PC-3 (cell line): ENCODE measurements at regions not wholly inside any gene's neighbourhood (a gene's known extent, or its start where the extent isn't known, plus 50 kb on each side); places are given as distances from the start of the nearest gene placed in this dataset.
"Not testable (repeated sequence)": the region's sequence is repeated elsewhere in the genome, so short reads cannot be mapped to it uniquely, and the experiment has no call there.

ENCODE experiments used
- ATAC-seq: fragments of 200-7000 bp; cut with Tn5 transposase; 2 replicates; pipeline ENCODE4 v1.9.1; 2020; ENCODE audit warnings: mild to moderate bottlenecking, moderate library complexity
- BruUV-seq: library from RNA; stranded (reverse); fragments of 400-500 nt; replicated peaks from 2 replicates; lab custom pipeline; 2021; lab: Mats Ljungman, UMichigan
- CTCF ChIA-PET: fragments of 300-600 bp; sonication (Branson Sonifier 250); formaldehyde crosslinking; loops from one replicate; lab custom pipeline; 2022; ENCODE audit warnings: antibody characterized with exemption; lab: Charles Lee
- POLR2A ChIA-PET: fragments of 300-600 bp; sonication (Branson Sonifier 250); formaldehyde crosslinking; loops from one replicate; lab custom pipeline; 2022; ENCODE audit warnings: antibody characterized with exemption; ENCODE audit not compliant: unreplicated experiment; lab: Charles Lee
- DNase-seq: peaks from one replicate; pipeline ENCODE4 v3.0.0-alpha.2; 2015
- H2AFZ ChIP-seq: fragments of 300-600 bp; sonication (generic); 2 replicates; pipeline ENCODE4 v1.6.0; 2016; ENCODE audit warnings: antibody characterized with exemption, low read length
- H3F3A ChIP-seq: fragments of 300-600 bp; sonication (generic); one replicate; pipeline ENCODE4 v1.6.0; 2017; ENCODE audit warnings: antibody characterized with exemption, low read length, control low read depth, mild to moderate bottlenecking; ENCODE audit not compliant: unreplicated experiment
- H3K27ac ChIP-seq: fragments of 300-600 bp; sonication (generic); 2 replicates; pipeline ENCODE4 v1.5.1; 2016; ENCODE audit warnings: mild to moderate bottlenecking, low read length
- H3K27me3 ChIP-seq: fragments of 300-600 bp; sonication (generic); 2 replicates; pipeline ENCODE4 v1.6.1; 2016; ENCODE audit warnings: low read length, mixed read lengths
- H3K36me3 ChIP-seq: fragments of 300-600 bp; sonication (generic); 2 replicates; pipeline ENCODE4 v1.6.1; 2016; ENCODE audit warnings: low read depth, mixed run types, low read length, mixed read lengths
- H3K4me1 ChIP-seq: fragments of 300-600 bp; sonication (generic); 2 replicates; pipeline ENCODE4 v1.5.1; 2016; ENCODE audit warnings: low read length; ENCODE audit not compliant: insufficient read depth
- H3K4me2 ChIP-seq: fragments of 300-600 bp; sonication (generic); 2 replicates; pipeline ENCODE4 v1.6.0; 2016; ENCODE audit warnings: low read length
- H3K4me3 ChIP-seq: fragments of 300-600 bp; sonication (generic); 2 replicates; pipeline ENCODE4 v1.5.1; 2016; ENCODE audit warnings: mild to moderate bottlenecking, low read length, mixed read lengths
- H3K79me2 ChIP-seq: fragments of 300-600 bp; sonication (generic); 2 replicates; pipeline ENCODE4 v1.6.1; 2017; ENCODE audit warnings: low read length, mixed read lengths
- H3K9ac ChIP-seq: fragments of 300-600 bp; sonication (generic); 2 replicates; pipeline ENCODE4 v1.6.0; 2016; ENCODE audit warnings: mild to moderate bottlenecking, low read length
- H3K9me2 ChIP-seq: fragments of 300-600 bp; sonication (generic); replicated peaks from 2 replicates; pipeline ENCODE4 v1.6.1; 2016; ENCODE audit warnings: mixed run types, low read length, mixed read lengths
- H3K9me3 ChIP-seq: fragments of 300-600 bp; sonication (generic); 2 replicates; pipeline ENCODE4 v1.6.1; 2016; ENCODE audit warnings: low read length, mixed read lengths
- H4K20me1 ChIP-seq: fragments of 300-600 bp; sonication (generic); 2 replicates; pipeline ENCODE4 v1.6.1; 2016; ENCODE audit warnings: low read length, mixed read lengths
- EZH2 ChIP-seq: fragments of 300-600 bp; sonication (generic); IDR thresholded peaks from one replicate; pipeline ENCODE4 v1.6.1; 2017; ENCODE audit warnings: antibody characterized with exemption, mild to moderate bottlenecking, low read length; ENCODE audit not compliant: unreplicated experiment
- EZH2phosphoT487 ChIP-seq: fragments of 300-600 bp; sonication (generic); IDR thresholded peaks from 2 replicates; pipeline ENCODE4 v1.6.1; 2018; ENCODE audit warnings: mild to moderate bottlenecking, antibody characterized with exemption, low read length, borderline replicate concordance
- intact Hi-C: fragments of 100-400 bp; cut with micrococcal nuclease; formaldehyde crosslinking; loops from 2 replicates; pipeline ENCODE4 v1.9.0; 2023
- TF ChIP-seq, protein P1 (sequence below): fragments of 300-600 bp; sonication (generic); conservative IDR thresholded peaks from 2 replicates; pipeline ENCODE4 v1.5.1; 2017; ENCODE audit warnings: antibody characterized with exemption, low read depth, mild to moderate bottlenecking, low read length

GRCh38 chr7:142638581-142638980, 110.7 kb upstream of the PRSS1 start:
- POLR2A ChIA-PET: no interaction called here
- no peak for DNase-seq
- Histone ChIP-seq H3K27ac (no peak overlapping the region), H3K4me3 (no peak overlapping the region), H3K27me3 (peaks cover 61% of the 10 kb centered on the region), H3K9ac (no peak overlapping the region), H3K79me2 (no peaks in the 10 kb centered on the region), H3K36me3 (no peaks in the 10 kb centered on the region), H3K4me1 (no peaks in the 10 kb centered on the region), H2AFZ (no peak overlapping the region), H3K9me2 (no peaks in the 10 kb centered on the region), H4K20me1 (no peaks in the 10 kb centered on the region), H3K9me3 (no peaks in the 10 kb centered on the region), H3K4me2 (no peak overlapping the region), H3F3A (no peaks in the 10 kb centered on the region)
- TF ChIP-seq EZH2 (no peak), EZH2phosphoT487 (no peak)
- TF ChIP-seq, protein P1, sequence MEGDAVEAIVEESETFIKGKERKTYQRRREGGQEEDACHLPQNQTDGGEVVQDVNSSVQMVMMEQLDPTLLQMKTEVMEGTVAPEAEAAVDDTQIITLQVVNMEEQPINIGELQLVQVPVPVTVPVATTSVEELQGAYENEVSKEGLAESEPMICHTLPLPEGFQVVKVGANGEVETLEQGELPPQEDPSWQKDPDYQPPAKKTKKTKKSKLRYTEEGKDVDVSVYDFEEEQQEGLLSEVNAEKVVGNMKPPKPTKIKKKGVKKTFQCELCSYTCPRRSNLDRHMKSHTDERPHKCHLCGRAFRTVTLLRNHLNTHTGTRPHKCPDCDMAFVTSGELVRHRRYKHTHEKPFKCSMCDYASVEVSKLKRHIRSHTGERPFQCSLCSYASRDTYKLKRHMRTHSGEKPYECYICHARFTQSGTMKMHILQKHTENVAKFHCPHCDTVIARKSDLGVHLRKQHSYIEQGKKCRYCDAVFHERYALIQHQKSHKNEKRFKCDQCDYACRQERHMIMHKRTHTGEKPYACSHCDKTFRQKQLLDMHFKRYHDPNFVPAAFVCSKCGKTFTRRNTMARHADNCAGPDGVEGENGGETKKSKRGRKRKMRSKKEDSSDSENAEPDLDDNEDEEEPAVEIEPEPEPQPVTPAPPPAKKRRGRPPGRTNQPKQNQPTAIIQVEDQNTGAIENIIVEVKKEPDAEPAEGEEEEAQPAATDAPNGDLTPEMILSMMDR: no peak
- CTCF ChIA-PET: no interaction called here
- BruUV-seq: no TSS peak
- intact Hi-C loops: loop anchor here (10.0 kb wide), 2 partner anchors 366 to 576 kb away; no protein-coding TSS in a partner anchor
- ATAC-seq: no peak

DNA sequence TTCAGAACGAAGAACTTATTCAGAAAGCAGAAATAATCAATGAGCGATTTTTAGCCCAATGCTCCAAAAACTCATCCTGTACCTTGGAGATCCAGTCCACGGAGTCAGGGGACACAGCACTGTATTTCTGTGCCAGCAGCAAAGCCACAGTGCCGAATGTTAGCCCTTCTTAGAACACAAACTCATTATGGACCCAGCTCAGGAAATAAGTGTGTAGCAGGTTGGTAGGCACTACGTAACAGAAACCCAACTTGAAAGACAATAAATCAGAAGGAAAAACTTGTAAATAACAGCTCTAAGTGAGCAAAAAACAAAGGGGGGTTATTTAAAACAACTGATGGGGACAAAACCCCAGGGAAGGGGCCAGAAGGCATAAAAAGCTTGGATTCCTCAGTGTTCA, 112.0 kb upstream of the PRSS1 start:
- Histone ChIP-seq H3K9me3 (no peaks in the 10 kb centered on the region), H4K20me1 (no peaks in the 10 kb centered on the region), H3K4me3 (no peak overlapping the region), H3K79me2 (no peaks in the 10 kb centered on the region), H3K9ac (no peak overlapping the region), H3F3A (no peaks in the 10 kb centered on the region), H2AFZ (no peak overlapping the region), H3K4me2 (no peak overlapping the region), H3K27me3 (peaks cover 47% of the 10 kb centered on the region), H3K27ac (no peak overlapping the region), H3K4me1 (no peaks in the 10 kb centered on the region), H3K36me3 (no peaks in the 10 kb centered on the region), H3K9me2 (no peaks in the 10 kb centered on the region)
- TF ChIP-seq, protein P1: no peak
- TF ChIP-seq EZH2 (no peak), EZH2phosphoT487 (no peak)
- no TSS peak for BruUV-seq
- ChIA-PET CTCF (interaction anchor here (0.6 to 1.1 kb wide), 3 partner anchors 146 to 697 kb away, joined by 3 to 4 read pairs (median 3); no protein-coding TSS in a partner anchor), POLR2A (no interaction called here)
- intact Hi-C loops: loop anchor here (10.0 kb wide), 2 partner anchors 368 to 578 kb away; no protein-coding TSS in a partner anchor
- DNase-seq (no peak), ATAC-seq (no peak)

- no peaks in the 10 kb centered on the region for H3K4me1 ChIP-seq
- CTCF ChIA-PET: interaction anchor here (0.6 to 1.1 kb wide), 2 partner anchors 148 to 698 kb away, joined by 3 to 4 read pairs; no protein-coding TSS in a partner anchor
- no TSS peak for BruUV-seq
- no peak overlapping the region for H2AFZ ChIP-seq
- ATAC-seq (no peak), DNase-seq (no peak)
- no peak overlapping the region for H3K9ac ChIP-seq
- H3F3A ChIP-seq: no peaks in the 10 kb centered on the region
- H3K4me2 ChIP-seq: no peak overlapping the region
- no peaks in the 10 kb centered on the region for H3K9me2 ChIP-seq
- H3K9me3 ChIP-seq: no peaks in the 10 kb centered on the region
- H3K4me3 ChIP-seq: no peak overlapping the region
- H3K27me3 ChIP-seq: peaks cover 42% of the 10 kb centered on the region
- no peaks in the 10 kb centered on the region for H4K20me1 ChIP-seq
- H3K79me2 ChIP-seq: no peaks in the 10 kb centered on the region
- TF ChIP-seq EZH2: no peak
- TF ChIP-seq, protein P1: no peak
- TF ChIP-seq EZH2phosphoT487: no peak
- no peaks in the 10 kb centered on the region for H3K36me3 ChIP-seq
- no peak overlapping the region for H3K27ac ChIP-seq
- intact Hi-C loops: loop anchor here (10.0 kb wide), 2 partner anchors 368 to 578 kb away; no protein-coding TSS in a partner anchor
- POLR2A ChIA-PET: no interaction called here
These were observed 112.5 kb upstream of the PRSS1 start for GRCh38 chr7:142636751-142637150.

DNA sequence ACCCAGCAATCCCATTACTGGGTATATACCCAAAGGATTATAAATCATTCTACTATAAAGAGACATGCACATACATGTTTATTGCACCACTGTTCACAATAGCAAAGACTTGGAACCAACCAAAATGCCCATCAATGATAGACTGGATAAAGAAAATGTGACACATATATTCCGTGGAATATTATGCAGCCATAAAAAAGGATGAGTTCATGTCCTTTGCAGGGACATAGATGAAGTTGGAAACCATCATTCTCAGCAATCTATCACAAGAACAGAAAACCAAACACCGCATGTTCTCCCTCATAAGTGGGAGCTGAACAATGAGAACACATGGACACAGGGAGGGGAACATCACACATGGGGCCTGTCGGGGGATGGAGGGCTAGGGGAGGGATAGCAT, 113.2 kb upstream of the PRSS1 start:
- POLR2A ChIA-PET, H4K20me1 ChIP-seq, H3K79me2 ChIP-seq, CTCF ChIA-PET, H3F3A ChIP-seq, H3K9ac ChIP-seq, H3K4me2 ChIP-seq, H3K27ac ChIP-seq, H3K9me3 ChIP-seq, H3K36me3 ChIP-seq, BruUV-seq, H3K9me2 ChIP-seq, H2AFZ ChIP-seq, H3K4me1 ChIP-seq, ATAC-seq, H3K4me3 ChIP-seq, DNase-seq: not testable (repeated sequence)
- H3K27me3 ChIP-seq: peaks cover 36% of the 10 kb centered on the region
- intact Hi-C loops: loop anchor here (10.0 kb wide), 2 partner anchors 369 to 579 kb away; no protein-coding TSS in a partner anchor
